ENCODE measurements at regions not wholly inside any gene's neighbourhood (a gene's known extent, or its start where the extent isn't known, plus 50 kb on each side); places are given as distances from the start of the nearest gene placed in this dataset.
"Not testable (repeated sequence)": the region's sequence is repeated elsewhere in the genome, so short reads cannot be mapped to it uniquely, and the experiment has no call there.

GRCh38 chr15:96199111-96199510, 131.4 kb upstream of the NR2F2 start:
- DNase-seq (ENCODE audit: low read depth in 2 of 2) = no peak

GRCh38 chr15:96200357-96200967, 130.0 kb upstream of the NR2F2 start:
- DNase-seq (ENCODE audit: low read depth in 2 of 2) = no peak

- no peak for DNase-seq (ENCODE audit: low read depth in 2 of 2)
These were observed 128.8 kb upstream of the NR2F2 start for GRCh38 chr15:96201696-96202095.

GRCh38 chr15:96205588-96205987, 124.9 kb upstream of the NR2F2 start:
- not testable (repeated sequence) for DNase-seq (ENCODE audit: low read depth in 2 of 2)

- no peak for DNase-seq (ENCODE audit: low read depth in 2 of 2)
These were observed 123.0 kb upstream of the NR2F2 start for GRCh38 chr15:96207377-96208006.

- no peak for DNase-seq (ENCODE audit: low read depth in 2 of 2)
These were observed 121.2 kb upstream of the NR2F2 start for GRCh38 chr15:96209285-96209735.

- no peak for DNase-seq (ENCODE audit: low read depth in 2 of 2)
These were observed 117.5 kb upstream of the NR2F2 start for GRCh38 chr15:96213045-96213444.

GRCh38 chr15:96213896-96214295, 116.6 kb upstream of the NR2F2 start:
- DNase-seq (ENCODE audit: low read depth in 2 of 2) = no peak

GRCh38 chr15:96216481-96216880, 114.0 kb upstream of the NR2F2 start:
- not testable (repeated sequence) for DNase-seq (ENCODE audit: low read depth in 2 of 2)

- no peak for DNase-seq (ENCODE audit: low read depth in 2 of 2)
These were observed 112.5 kb upstream of the NR2F2 start for GRCh38 chr15:96217983-96218382.

- DNase-seq (ENCODE audit: low read depth in 2 of 2) = no peak
These were observed 111.7 kb upstream of the NR2F2 start for GRCh38 chr15:96218623-96219455.

GRCh38 chr15:96219681-96220080, 110.8 kb upstream of the NR2F2 start:
- DNase-seq (ENCODE audit: low read depth in 2 of 2) = no peak

- no peak for DNase-seq (ENCODE audit: low read depth in 2 of 2)
These were observed 109.8 kb upstream of the NR2F2 start for GRCh38 chr15:96220657-96221056.

- DNase-seq (ENCODE audit: low read depth in 2 of 2) = no peak
These were observed 107.5 kb upstream of the NR2F2 start for GRCh38 chr15:96222981-96223380.

- no peak for DNase-seq (ENCODE audit: low read depth in 2 of 2)
These were observed 106.6 kb upstream of the NR2F2 start for GRCh38 chr15:96223939-96224338.

- no peak for DNase-seq (ENCODE audit: low read depth in 2 of 2)
These were observed 104.7 kb upstream of the NR2F2 start for GRCh38 chr15:96225642-96226259.

GRCh38 chr15:96230526-96231181, 99.8 kb upstream of the NR2F2 start:
- DNase-seq (ENCODE audit: low read depth in 2 of 2) = no peak

- DNase-seq (ENCODE audit: low read depth in 2 of 2) = no peak
These were observed 98.2 kb upstream of the NR2F2 start for GRCh38 chr15:96232335-96232734.

- no peak for DNase-seq (ENCODE audit: low read depth in 2 of 2)
These were observed 96.2 kb upstream of the NR2F2 start for GRCh38 chr15:96234109-96234892.

GRCh38 chr15:96237002-96237401, 93.5 kb upstream of the NR2F2 start:
- DNase-seq (ENCODE audit: low read depth in 2 of 2) = no peak

- no peak for DNase-seq (ENCODE audit: low read depth in 2 of 2)
These were observed 87.7 kb upstream of the NR2F2 start for GRCh38 chr15:96242761-96243160.

All from activated CD4-positive, alpha-beta T cell treated with anti-CD3 and anti-CD28 coated beads for 24 hours (primary cell).